ENCODE measurements at regions not wholly inside any gene's neighbourhood (a gene's known extent, or its start where the extent isn't known, plus 50 kb on each side); places are given as distances from the start of the nearest gene placed in this dataset.

DNA sequence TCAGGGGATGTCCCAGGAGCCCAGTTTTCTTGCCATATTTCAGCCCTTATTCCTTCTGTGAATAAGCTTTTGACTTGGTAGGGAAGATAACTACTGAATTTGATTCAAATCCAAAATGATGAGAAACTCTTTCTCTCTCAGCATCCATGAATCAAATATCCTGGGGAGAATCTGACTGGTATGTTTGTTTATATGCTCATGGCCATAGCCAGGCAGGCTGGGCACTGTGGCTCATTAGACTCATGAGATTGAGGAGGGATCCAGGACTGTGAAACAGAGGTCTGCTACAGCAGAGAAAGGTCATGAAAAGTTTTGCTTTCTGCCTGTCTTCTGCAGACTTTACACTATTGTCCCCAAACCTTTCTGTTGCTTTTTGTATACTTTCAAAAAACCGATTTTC is 346.4 kb upstream of the ATP2B1 start:
- in situ Hi-C loops (cut with HindIII; ENCODE audit: low sequenced_read_pairs), result no loop called here
- DNase-seq (ENCODE audit: low spot score), result no peak

- in situ Hi-C loops (cut with HindIII; ENCODE audit: low sequenced_read_pairs), result no loop called here
- no peak for DNase-seq (ENCODE audit: low spot score)
Measured at GRCh38 chr12:90048918-90049317, 340.3 kb upstream of the ATP2B1 start.

DNA sequence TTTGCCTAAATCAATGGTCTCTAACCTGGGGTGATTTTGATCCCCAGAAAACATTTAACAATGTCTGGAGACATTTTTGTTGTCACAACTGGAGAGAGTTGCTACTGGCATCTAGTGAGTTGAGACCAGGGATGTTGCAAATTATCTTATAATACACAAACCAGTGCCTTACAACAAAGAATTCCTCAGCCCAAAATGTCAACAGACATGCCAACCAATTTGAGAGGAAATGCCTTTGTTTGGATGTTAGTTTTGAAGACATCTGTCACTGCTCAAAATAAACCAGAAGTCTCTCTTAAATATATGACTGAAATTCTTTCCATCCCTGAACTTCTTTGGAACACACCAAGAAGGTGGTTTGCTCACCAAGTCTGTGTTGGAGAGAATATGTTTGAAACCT is 336.9 kb upstream of the ATP2B1 start:
- in situ Hi-C loops (cut with HindIII; ENCODE audit: low sequenced_read_pairs), result no loop called here
- DNase-seq (ENCODE audit: low spot score), result no peak

GRCh38 chr12:90044069-90044468 is 335.4 kb upstream of the ATP2B1 start:
- DNase-seq (ENCODE audit: low spot score), result no peak
- in situ Hi-C loops (cut with HindIII; ENCODE audit: low sequenced_read_pairs), result no loop called here

GRCh38 chr12:90042920-90043641 is 334.4 kb upstream of the ATP2B1 start:
- in situ Hi-C loops (cut with HindIII; ENCODE audit: low sequenced_read_pairs), result no loop called here
- DNase-seq (ENCODE audit: low spot score), result no peak

GRCh38 chr12:90038289-90038688 is 329.7 kb upstream of the ATP2B1 start:
- in situ Hi-C loops (cut with HindIII; ENCODE audit: low sequenced_read_pairs), result no loop called here
- no peak for DNase-seq (ENCODE audit: low spot score)

DNA sequence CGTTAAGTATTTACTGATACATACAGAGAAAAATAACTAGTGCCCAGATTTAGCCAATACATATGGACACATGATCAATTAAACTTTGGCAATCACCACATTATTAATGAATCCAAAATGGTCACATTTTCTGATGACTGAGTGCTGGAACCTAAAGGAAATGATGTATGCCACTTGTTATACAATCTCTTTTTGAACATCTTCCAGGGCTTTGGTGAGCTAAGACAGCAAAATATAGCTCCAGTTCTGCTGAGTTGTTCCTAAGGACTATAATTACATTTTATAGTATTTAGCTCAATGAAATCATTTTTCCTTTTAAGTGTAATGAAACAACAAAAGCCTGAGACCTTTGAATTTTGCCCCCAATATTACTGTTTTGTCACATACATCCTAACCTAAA is 329.1 kb upstream of the ATP2B1 start:
- no peak for DNase-seq (ENCODE audit: low spot score)
- in situ Hi-C loops (cut with HindIII; ENCODE audit: low sequenced_read_pairs), result no loop called here

DNA sequence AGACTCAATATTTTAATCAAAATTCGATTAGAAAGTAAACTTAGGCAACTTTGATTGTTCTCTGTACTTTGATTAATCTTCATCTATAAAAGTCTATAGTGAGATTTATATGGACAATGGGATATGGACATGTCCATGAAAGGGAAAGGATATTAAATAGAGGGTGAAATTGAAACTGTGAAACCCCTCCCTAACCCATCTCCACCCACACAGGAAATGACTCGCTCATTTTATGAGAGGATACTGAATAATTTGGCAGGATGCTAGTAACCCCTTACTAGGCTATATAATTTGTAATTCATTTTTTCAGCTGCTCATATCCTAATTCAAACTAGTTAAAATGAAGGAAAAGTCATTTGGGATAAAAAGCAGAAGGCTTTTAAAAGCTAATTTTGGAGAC is 328.0 kb upstream of the ATP2B1 start:
- DNase-seq (ENCODE audit: low spot score), result no peak

GRCh38 chr12:90030726-90031125 is 322.1 kb upstream of the ATP2B1 start:
- in situ Hi-C loops (cut with HindIII; ENCODE audit: low sequenced_read_pairs), result no loop called here
- DNase-seq (ENCODE audit: low spot score), result no peak

More for the DNA sequence above, 328.0 kb upstream of the ATP2B1 start:
- in situ Hi-C loops (cut with HindIII; ENCODE audit: low sequenced_read_pairs), result no loop called here

GRCh38 chr12:90029317-90029716 is 320.7 kb upstream of the ATP2B1 start:
- in situ Hi-C loops (cut with HindIII; ENCODE audit: low sequenced_read_pairs), result no loop called here
- DNase-seq (ENCODE audit: low spot score), result peak; percentile 94

DNA sequence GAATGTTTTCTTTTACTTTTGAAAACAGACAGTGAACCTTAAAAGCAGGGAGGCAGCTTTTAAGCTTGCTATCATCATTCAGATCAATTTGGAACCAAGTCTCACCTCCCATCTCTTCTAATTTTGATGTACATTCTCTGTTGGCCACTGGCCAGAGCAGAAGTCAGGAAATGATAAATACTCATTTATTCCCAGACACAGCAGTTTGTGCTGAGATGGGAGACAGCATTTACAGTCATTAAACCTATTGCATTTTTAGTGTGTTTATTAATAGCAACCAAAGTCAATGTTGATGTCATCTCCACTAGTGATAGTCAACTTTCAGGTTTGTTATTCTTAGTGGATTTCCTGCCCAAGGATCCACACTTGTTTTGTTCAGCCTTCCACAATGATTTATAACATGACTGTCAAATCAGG is 320.0 kb upstream of the ATP2B1 start:
- DNase-seq (ENCODE audit: low spot score), result no peak
- in situ Hi-C loops (cut with HindIII; ENCODE audit: low sequenced_read_pairs), result no loop called here

DNA sequence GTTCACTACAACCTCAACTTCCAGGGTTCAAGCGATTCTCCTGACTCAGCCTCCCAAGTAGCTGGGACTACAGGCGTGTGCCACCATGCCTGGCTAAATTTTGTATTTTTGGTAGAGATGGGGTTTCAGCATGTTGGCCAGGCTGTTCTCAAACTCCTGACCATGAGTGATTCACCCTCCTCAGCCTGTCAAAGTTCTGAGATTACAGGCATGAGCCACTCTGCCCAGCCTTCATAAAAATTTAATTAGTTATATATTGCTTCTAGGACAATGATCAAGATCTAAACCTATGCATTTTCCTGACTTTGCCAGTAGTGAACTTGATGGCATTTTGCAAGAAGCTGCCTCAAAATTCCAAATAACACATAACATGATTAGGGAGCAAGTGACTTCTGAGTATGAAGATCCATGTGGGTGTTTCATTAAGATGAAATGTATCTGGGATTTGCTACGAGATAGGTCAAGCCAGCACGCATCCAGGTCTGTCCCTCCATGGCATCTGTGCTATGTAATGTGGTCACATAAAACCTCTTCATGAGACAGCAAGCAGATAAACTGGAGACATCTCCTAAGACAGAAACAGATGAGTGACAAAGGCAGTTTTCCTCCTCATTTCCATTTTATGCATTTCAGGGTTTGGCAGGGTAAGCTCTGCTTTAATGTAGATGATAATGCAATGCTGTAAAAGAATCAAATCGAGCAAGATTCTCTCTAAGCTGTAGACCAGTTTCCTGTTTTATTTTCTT is 319.4 kb upstream of the ATP2B1 start:
- in situ Hi-C loops (cut with HindIII; ENCODE audit: low sequenced_read_pairs), result no loop called here
- peak; percentile 49 for DNase-seq (ENCODE audit: low spot score)

DNA sequence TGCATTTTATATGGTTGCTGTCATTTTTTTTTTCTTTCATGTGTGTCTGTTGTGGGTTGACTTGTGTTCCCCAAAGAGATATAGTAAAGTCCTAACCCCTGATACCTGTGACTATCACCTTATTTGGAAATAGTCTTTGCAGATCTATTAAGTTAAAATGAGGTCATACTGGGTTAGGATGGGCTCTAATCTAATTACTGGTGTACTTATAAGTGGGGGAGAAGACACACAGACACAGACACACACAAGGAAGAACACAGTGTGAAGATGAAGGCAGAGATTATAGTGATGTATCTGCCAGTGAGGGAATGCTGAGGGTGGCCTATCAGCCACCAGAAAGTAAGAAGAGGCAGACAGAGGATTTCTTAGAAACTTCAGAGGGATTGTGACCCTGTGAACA is 318.4 kb upstream of the ATP2B1 start:
- in situ Hi-C loops (cut with HindIII; ENCODE audit: low sequenced_read_pairs), result no loop called here
- no peak for DNase-seq (ENCODE audit: low spot score)

GRCh38 chr12:90026516-90026915 is 317.9 kb upstream of the ATP2B1 start:
- in situ Hi-C loops (cut with HindIII; ENCODE audit: low sequenced_read_pairs), result no loop called here
- DNase-seq (ENCODE audit: low spot score), result no peak

DNA sequence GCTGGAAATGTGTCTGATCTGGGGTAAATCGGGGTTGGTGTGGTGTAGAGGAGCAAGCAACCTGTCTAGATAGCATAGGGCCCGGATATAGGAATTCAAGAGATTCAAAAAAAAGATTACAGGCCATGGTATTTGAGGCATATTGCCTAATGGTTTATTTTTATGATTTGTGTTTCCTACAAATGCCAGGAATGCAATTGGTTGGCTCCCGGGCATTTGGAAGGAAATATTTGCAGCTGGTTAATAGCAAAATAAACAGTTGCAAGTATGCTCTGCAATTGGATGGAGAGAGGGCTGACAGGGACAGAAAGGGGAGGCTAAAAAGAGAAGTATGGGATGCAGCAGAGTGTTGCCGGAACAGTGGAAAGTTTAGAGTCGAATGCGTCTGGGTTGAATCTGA is 315.6 kb upstream of the ATP2B1 start:
- no peak for DNase-seq (ENCODE audit: low spot score)
- in situ Hi-C loops (cut with HindIII; ENCODE audit: low sequenced_read_pairs), result no loop called here

DNA sequence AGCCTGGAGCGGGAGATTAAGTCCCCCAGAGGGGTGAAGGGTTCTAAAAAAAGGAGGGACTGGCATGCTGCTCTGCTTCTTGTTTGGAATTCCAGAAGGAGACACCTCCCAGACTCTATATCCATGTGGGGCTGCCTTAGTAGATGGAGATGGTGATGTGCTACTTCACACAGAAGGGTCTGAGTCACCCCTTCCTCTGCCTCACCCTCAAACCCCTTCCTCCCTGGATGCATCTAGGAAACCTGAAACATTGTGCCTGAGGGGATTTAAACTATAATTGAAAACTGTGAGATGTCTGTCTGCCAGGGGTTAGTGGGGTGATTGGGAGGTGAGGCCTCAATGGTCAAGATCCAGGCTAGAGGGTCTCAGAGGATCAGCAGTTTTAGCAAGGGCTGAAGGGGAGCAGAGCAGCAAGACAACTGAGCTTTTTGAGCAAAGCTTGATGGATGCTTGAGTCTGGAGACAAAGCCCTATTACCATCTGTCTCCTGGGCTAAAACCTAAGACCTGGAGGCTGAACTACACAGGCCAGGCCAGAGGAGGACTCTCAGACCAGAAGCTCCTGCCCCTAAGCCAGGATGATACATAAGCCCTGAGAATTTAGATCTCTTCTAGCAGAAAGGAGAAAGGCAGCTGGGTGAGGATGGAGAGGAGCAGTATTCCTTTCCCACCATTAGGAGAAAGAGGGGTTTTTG is 314.7 kb upstream of the ATP2B1 start:
- DNase-seq (ENCODE audit: low spot score), result no peak
- in situ Hi-C loops (cut with HindIII; ENCODE audit: low sequenced_read_pairs), result no loop called here

- in situ Hi-C loops (cut with HindIII; ENCODE audit: low sequenced_read_pairs), result no loop called here
- no peak for DNase-seq (ENCODE audit: low spot score)
Measured at GRCh38 chr12:90021795-90022440, 313.3 kb upstream of the ATP2B1 start.

DNA sequence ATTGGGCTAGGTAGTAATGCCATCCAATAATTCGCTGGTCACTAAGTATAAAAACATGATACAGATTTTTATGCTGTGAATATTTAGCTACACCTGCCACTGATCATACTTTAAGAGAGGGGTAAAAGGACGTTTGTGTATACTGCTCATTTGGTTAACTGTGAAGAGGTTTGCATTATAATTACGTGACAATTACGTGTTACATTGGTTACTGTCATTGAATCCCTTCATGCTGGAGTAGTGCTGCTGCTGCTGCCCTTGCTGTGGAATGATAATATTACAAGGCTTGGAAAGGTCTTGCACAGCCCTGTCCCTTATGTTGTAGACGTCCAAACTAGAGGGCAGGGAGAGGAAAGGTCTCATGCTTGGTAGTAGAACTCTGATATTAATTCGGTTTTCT is 312.2 kb upstream of the ATP2B1 start:
- no peak for DNase-seq (ENCODE audit: low spot score)
- in situ Hi-C loops (cut with HindIII; ENCODE audit: low sequenced_read_pairs), result no loop called here

DNA sequence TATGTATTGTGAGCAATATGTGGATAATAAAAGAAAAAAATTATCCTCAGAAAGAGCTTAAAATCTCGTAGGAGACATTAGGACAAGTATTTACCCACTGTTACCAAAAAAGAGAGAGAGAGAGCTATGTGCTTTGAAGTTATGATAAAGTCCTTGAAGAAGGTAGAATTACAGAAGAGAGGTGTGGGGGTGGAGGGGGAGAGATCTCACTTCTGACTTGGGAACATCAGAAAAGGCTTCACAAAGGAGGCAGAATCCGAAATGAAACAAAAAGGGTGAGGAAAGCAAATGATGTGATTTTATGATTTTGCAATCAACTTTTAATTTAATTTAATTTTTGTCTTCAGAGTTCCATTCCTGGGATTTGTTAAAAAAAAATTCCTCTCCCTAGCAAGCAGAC is 311.8 kb upstream of the ATP2B1 start:
- in situ Hi-C loops (cut with HindIII; ENCODE audit: low sequenced_read_pairs), result no loop called here
- DNase-seq (ENCODE audit: low spot score), result no peak

- in situ Hi-C loops (cut with HindIII; ENCODE audit: low sequenced_read_pairs), result no loop called here
- DNase-seq (ENCODE audit: low spot score), result no peak
Measured at GRCh38 chr12:90020014-90020413, 311.4 kb upstream of the ATP2B1 start.
